Heart left ventricle (tissue), 16 donors: ENCODE measurements at regions not wholly inside any gene's neighbourhood (a gene's known extent, or its start where the extent isn't known, plus 50 kb on each side); places are given as distances from the start of the nearest gene placed in this dataset.
A peak's percentile ranks its signal among the peaks of the same experiment; 100 is the strongest.
"Not testable (repeated sequence)": the region's sequence is repeated elsewhere in the genome, so short reads cannot be mapped to it uniquely, and the experiment has no call there.

ENCODE experiments used
- ATAC-seq, 4 donors: fragments of 200-7000 bp; cut with Tn5 transposase; one replicate each; pipeline ENCODE4 v1.9.1; 2020 to 2022; ENCODE audit warnings: moderate library complexity in 4 of 4, mild to moderate bottlenecking in 3 of 4, moderate number of reproducible peaks in 1 of 4
- DNase-seq, 5 donors: peaks; one replicate each; pipeline ENCODE4 v3.0.0-alpha.2; 2020
- H3K27ac ChIP-seq, 12 donors: fragments of 200-600 bp; sonication (generic) in 4 of 12; one replicate each; pipeline versions ENCODE4 v1.5.0 to v1.8.0; 2016 to 2022; ENCODE audit warnings: mild to moderate bottlenecking in 2 of 12
- H3K27me3 ChIP-seq, 9 donors: fragments of 200-600 bp; sonication (generic) in 2 of 9; one replicate each; pipeline versions ENCODE4 v1.5.1 to v1.8.0; 2016 to 2022; ENCODE audit warnings: mild to moderate bottlenecking in 3 of 9
- H3K36me3 ChIP-seq, 9 donors: fragments of 200-600 bp; sonication (generic) in 2 of 9; one replicate each; pipeline versions ENCODE4 v1.5.0 to v1.8.0; 2018 to 2022; ENCODE audit warnings: mild to moderate bottlenecking in 2 of 9
- H3K4me1 ChIP-seq, 12 donors: fragments of 200-600 bp; sonication (generic) in 4 of 12; one replicate each; pipeline versions ENCODE4 v1.5.0 to v1.8.0; 2016 to 2022; ENCODE audit warnings: mild to moderate bottlenecking in 3 of 12
- H3K4me3 ChIP-seq, 12 donors: fragments of 200-600 bp; sonication (generic) in 4 of 12; one replicate each; pipeline versions ENCODE4 v1.5.0 to v1.8.0; 2017 to 2022; ENCODE audit warnings: mild to moderate bottlenecking in 9 of 12, moderate library complexity in 4 of 12
- H3K9me3 ChIP-seq, 12 donors: fragments of 200-600 bp; sonication (generic) in 4 of 12; one replicate each; pipeline versions ENCODE4 v1.5.0 to v1.8.0; 2016 to 2022; ENCODE audit warnings: mild to moderate bottlenecking in 1 of 12
- CTCF ChIP-seq, 12 donors: fragments of 200-600 bp; sonication (generic) in 4 of 12; IDR thresholded peaks; one replicate each; pipeline versions ENCODE4 v1.5.0 to v1.8.0; 2018 to 2022; ENCODE audit warnings: antibody characterized with exemption in 12 of 12, mild to moderate bottlenecking in 5 of 12
- POLR2A ChIP-seq, 2 donors: fragments of 450-650 bp; IDR thresholded peaks; one replicate each; pipeline ENCODE4 v1.6.1; 2017; ENCODE audit warnings: antibody characterized with exemption in 2 of 2, mild to moderate bottlenecking in 2 of 2, moderate library complexity in 2 of 2
- WGBS, 4 donors: extraction: QIAGEN DNeasy Blood & Tissue Kit in 2 of 4; methylation state at CpG; one replicate each; pipeline versions ENCODE4 v1.1.5 to v1.1.7; 2013 to 2018; 5-methylcytosine and 5-hydroxymethylcytosine counted together
- intact Hi-C, 10 donors: fragments of 100-400 bp; cut with DNase I; formaldehyde crosslinking; loops; one replicate each; pipeline versions ENCODE4 v1.11.1 to v1.14.2; 2022
- donor health status: ischemic (EF 13 %, LVEDD 7.1; RV severe dilation, severe dysfunction).
- donor health status: healthy with polysubstance abuse.
- donor health status: DM: no; HTN: yes; CAD: no.
- donor health status: DM: no; HTN: no; CAD: no.
- donor health status: ischemic (EF 25% LVEDD 6.9; RV normal size, moderate dysfunction).
- donor health status: ischemic (EF 25% LVEDD 5.7; RV mildly dilated, moderate dysfunction).
- donor health status: healthy.
- donor health status: DM: yes; HTN: yes; CAD: no.
- donor health status: ischemic (EF 35%, LVEDD 5.7; RV mildly dilated, moderate dysfunction).
- donor health status: nonischemic (EF 11% LVEDD 7.7; RV severe dilation, severe dysfunction).
- donor health status: DM: yes; HTN: yes; CAD: no.
- donor health status: PGD.
- donor health status: ischemic (EF 29% LVEDD 5.4; RV normal size, mild dysfunction).
- donor health status: nonischemic (EF 23%, LVEDD 6.1; RV moderate dilation, normal function).

- no peak overlapping the region for H3K4me3 ChIP-seq
- H3K27ac ChIP-seq, result peak overlapping the region in 5 of 12 donors; percentile 17 to 59 (median 44)
- H3K36me3 ChIP-seq, result no peaks in the 10 kb centered on the region
- 54 to 59% (median 57%) methylated on average over 4 of the region's 4 CpGs for WGBS, 4 donors
- DNase-seq (no peak), ATAC-seq (peak; percentile 36 to 58 (median 44))
- H3K27me3 ChIP-seq, result no peaks in the 10 kb centered on the region
- TF ChIP-seq POLR2A (IDR thresholded peaks at IDR 0.05), result no peak
- TF ChIP-seq CTCF (IDR thresholded peaks at IDR 0.05), result no peak
- peaks cover 0 to 37% (median 11%) of the 10 kb centered on the region in 12 donors for H3K4me1 ChIP-seq
- no peaks in the 10 kb centered on the region for H3K9me3 ChIP-seq
- intact Hi-C loops, result loop anchor here in 5 of 10 donors (2.0 to 10.0 kb wide), 5 partner anchors 65 to 145 kb away; partner anchors contain the start of gene NPAS2 (in 1 of the 5)
Measured at GRCh38 chr2:100749771-100750542, 70.0 kb upstream of the NPAS2 start.

GRCh38 chr2:100751871-100752625 is 67.9 kb upstream of the NPAS2 start:
- H3K4me3 ChIP-seq, DNase-seq, H3K36me3 ChIP-seq, H3K9me3 ChIP-seq, H3K27me3 ChIP-seq, ATAC-seq: not testable (repeated sequence)
- peak overlapping the region in 2 of 12 donors; percentile 8 to 53 for H3K27ac ChIP-seq
- 80 to 91% (median 86%) methylated on average over 5 of the region's 5 CpGs for WGBS, 4 donors
- intact Hi-C loops, result loop anchor here in 3 of 10 donors (2.0 to 10.0 kb wide), 4 partner anchors 63 to 143 kb away; no protein-coding TSS in a partner anchor
- peaks cover 0 to 37% (median 12%) of the 10 kb centered on the region in 12 donors for H3K4me1 ChIP-seq

- peak; percentile 60 to 85 (median 82) for ATAC-seq
- intact Hi-C loops, result loop anchor here in 2 of 10 donors (5.0 to 10.0 kb wide), 3 partner anchors 62 to 142 kb away; no protein-coding TSS in a partner anchor
Measured at GRCh38 chr2:100752628-100753333, 67.2 kb upstream of the NPAS2 start.

More at GRCh38 chr2:100752628-100753333, 67.2 kb upstream of the NPAS2 start:
- 32 to 48% (median 42%) methylated on average over 2 of the region's 2 CpGs for WGBS, 4 donors
- peaks cover 0 to 40% (median 14%) of the 10 kb centered on the region in 12 donors for H3K4me1 ChIP-seq
- H3K27ac ChIP-seq, result peak overlapping the region in 4 of 12 donors; percentile 8 to 53 (median 26)
- no peak overlapping the region for H3K4me3 ChIP-seq
- no peaks in the 10 kb centered on the region for H3K9me3 ChIP-seq
- H3K36me3 ChIP-seq, result no peaks in the 10 kb centered on the region
- DNase-seq, result no peak
- no peaks in the 10 kb centered on the region for H3K27me3 ChIP-seq
- TF ChIP-seq POLR2A (IDR thresholded peaks at IDR 0.05) (no peak), CTCF (IDR thresholded peaks at IDR 0.05) (no peak)
